Right cardiac atrium (tissue), 5 donors: ENCODE measurements at regions not wholly inside any gene's neighbourhood (a gene's known extent, or its start where the extent isn't known, plus 50 kb on each side); places are given as distances from the start of the nearest gene placed in this dataset.

Source experiments
- ATAC-seq, 2 donors: fragments of 200-7000 bp; cut with Tn5 transposase; one replicate each; pipeline versions ENCODE4 v1.8.0 to v1.9.1; 2020; ENCODE audit warnings: moderate library complexity in 2 of 2, mild to moderate bottlenecking in 1 of 2
- DNase-seq, 3 donors: peaks; one replicate each; pipeline ENCODE4 v3.0.0-alpha.2; 2020
- H3K27ac ChIP-seq: one replicate; pipeline ENCODE4 v1.5.1; 2013; ENCODE audit warnings: mild to moderate bottlenecking, low read length, control low read depth, moderate library complexity
- H3K27me3 ChIP-seq: one replicate; pipeline ENCODE4 v1.6.1; 2013; ENCODE audit not compliant: control insufficient read depth, insufficient read depth
- H3K4me1 ChIP-seq: one replicate; pipeline ENCODE4 v1.6.1; 2013; ENCODE audit warnings: low read length; ENCODE audit not compliant: control insufficient read depth, insufficient read depth
- H3K4me3 ChIP-seq: one replicate; pipeline ENCODE4 v1.5.1; 2013; ENCODE audit warnings: low read length, control low read depth
- H3K9me3 ChIP-seq: one replicate; pipeline ENCODE4 v1.6.1; 2013; ENCODE audit warnings: low read length; ENCODE audit not compliant: control insufficient read depth
- WGBS: extraction: QIAGEN DNeasy Blood & Tissue Kit; methylation state at CpG from one replicate; pipeline ENCODE4 v1.1.7; 2013; 5-methylcytosine and 5-hydroxymethylcytosine counted together
- intact Hi-C, 4 donors: fragments of 100-400 bp; cut with DNase I; formaldehyde crosslinking; loops; one replicate each; pipeline versions ENCODE4 v1.11.0 to v1.14.0; 2022 to 2023
- donor health status: healthy with polysubstance abuse.
- donor health status: DM: no; HTN: yes; CAD: no.
- donor health status: DM: no; HTN: no; CAD: no.
- donor health status: DM: no; HTN: yes; CAD: no; lungs with severe emphysema.
- donor health status: DM: yes; HTN: yes; CAD: no.

DNA sequence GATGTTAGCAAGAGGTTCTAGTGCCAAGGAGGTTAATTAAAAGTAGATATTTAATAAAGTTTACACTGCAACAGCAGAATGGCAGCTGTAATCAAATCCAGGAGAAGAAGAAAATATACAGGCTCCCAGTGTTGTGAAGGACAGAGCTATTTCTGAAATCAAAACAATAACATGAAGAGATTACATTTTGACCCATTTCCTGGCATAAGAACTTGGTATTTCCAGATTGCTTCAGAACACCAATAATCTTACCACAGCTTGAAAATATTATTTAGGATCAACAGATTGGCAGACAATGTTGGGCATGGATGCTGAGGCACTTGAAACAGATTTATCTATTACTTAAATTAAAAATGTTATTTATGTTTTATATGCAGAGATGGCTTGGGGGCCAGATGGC, 692.5 kb downstream of the KCNA4 start:
- H3K9me3 ChIP-seq: no peaks in the 10 kb centered on the region
- H3K4me1 ChIP-seq: no peaks in the 10 kb centered on the region
- no peak overlapping the region for H3K4me3 ChIP-seq
- H3K27me3 ChIP-seq: no peaks in the 10 kb centered on the region
- no peak for ATAC-seq
- no peak for DNase-seq
- no peak overlapping the region for H3K27ac ChIP-seq
- intact Hi-C loops: no loop called here

DNA sequence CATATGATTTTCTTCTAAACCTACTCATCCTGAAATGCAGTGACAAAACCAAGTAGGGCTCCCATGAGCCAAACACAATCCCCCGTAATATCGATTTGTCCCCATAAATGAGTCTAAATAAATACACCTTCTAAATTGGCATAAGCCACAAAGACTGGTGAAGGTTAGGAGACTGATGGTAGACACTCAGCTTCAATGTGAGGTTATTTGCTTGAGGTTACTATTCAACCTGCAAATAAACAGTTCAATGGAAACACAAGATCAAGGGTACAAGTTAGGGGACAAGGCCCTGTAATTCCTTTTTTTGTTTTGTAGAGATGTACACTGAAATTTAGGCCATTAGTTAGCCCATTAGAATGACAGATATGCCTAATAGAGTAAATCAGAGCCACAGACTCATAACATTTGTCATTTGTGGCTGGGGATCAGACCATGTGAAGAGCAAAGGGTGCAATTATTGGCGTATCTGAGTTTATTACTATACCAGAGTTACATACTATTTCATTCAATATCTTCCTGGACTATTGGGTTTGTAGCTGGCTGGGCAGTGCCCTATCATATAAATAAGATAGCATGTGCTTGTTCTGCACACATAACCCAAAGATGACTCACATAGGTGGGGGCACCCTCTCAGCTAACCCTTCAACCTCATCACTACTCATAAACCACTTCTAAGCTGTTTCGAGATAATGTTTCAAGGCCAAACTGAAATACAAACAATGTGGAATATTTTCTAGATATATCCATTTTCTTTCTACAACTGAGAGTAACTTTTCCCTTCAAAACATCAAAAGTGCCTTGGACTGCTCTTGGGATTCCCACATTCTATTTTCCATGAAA, 695.3 kb downstream of the KCNA4 start:
- DNase-seq (no peak), ATAC-seq (no peak)
- 95% methylated on average over 4 of the region's 4 CpGs for WGBS
- H3K4me1 ChIP-seq: no peaks in the 10 kb centered on the region
- no peak overlapping the region for H3K27ac ChIP-seq
- no peak overlapping the region for H3K4me3 ChIP-seq
- intact Hi-C loops: no loop called here
- no peaks in the 10 kb centered on the region for H3K9me3 ChIP-seq
- no peaks in the 10 kb centered on the region for H3K27me3 ChIP-seq

DNA sequence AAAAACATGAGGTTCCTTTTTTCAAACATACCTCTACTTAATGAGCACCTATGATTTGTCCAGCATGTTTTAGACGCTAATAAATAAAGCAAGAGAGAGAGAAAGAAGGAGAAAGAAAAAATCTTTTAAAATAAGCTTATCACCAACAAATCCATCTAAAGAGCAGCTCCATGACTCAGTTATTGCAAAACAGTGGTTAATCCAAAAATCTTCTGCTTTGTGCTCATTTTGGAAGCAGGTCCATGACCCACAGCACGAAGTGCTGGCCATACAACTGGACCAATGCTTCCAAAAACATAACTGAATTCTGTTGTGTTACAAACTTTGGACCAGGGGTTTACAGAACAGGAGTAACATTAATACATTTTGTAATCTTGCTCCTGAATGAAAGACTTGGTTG, 696.6 kb downstream of the KCNA4 start:
- WGBS: 61% methylated on average over 2 of the region's 2 CpGs
- ATAC-seq (no peak), DNase-seq (no peak)
- Histone ChIP-seq H3K27ac (no peak overlapping the region), H3K4me3 (no peak overlapping the region), H3K27me3 (no peaks in the 10 kb centered on the region), H3K9me3 (no peaks in the 10 kb centered on the region), H3K4me1 (no peaks in the 10 kb centered on the region)
- intact Hi-C loops: no loop called here

DNA sequence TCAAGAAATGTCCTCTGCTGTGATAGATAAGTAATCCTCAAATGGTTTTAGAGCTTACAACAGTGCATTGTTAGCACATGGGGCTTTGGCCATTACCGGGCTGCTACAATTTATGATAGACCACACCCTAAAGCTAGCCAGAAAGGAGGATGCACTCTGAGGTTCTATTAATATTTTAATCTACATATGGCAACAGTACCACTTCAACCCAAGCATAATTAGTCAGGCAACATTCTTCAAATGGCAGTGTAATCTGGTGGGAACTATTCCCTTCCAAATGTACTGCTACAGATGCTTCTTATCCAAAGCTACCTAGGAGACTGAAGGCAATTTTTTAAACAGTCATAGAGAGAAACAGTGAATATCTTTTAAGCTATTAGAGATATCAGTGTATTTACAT, 697.6 kb downstream of the KCNA4 start:
- no peak for ATAC-seq
- Histone ChIP-seq H3K4me3 (no peak overlapping the region), H3K27me3 (no peaks in the 10 kb centered on the region), H3K9me3 (no peaks in the 10 kb centered on the region), H3K27ac (no peak overlapping the region), H3K4me1 (no peaks in the 10 kb centered on the region)
- WGBS: 65% methylated on average over 1 of the region's 1 CpG
- intact Hi-C loops: no loop called here
- no peak for DNase-seq

DNA sequence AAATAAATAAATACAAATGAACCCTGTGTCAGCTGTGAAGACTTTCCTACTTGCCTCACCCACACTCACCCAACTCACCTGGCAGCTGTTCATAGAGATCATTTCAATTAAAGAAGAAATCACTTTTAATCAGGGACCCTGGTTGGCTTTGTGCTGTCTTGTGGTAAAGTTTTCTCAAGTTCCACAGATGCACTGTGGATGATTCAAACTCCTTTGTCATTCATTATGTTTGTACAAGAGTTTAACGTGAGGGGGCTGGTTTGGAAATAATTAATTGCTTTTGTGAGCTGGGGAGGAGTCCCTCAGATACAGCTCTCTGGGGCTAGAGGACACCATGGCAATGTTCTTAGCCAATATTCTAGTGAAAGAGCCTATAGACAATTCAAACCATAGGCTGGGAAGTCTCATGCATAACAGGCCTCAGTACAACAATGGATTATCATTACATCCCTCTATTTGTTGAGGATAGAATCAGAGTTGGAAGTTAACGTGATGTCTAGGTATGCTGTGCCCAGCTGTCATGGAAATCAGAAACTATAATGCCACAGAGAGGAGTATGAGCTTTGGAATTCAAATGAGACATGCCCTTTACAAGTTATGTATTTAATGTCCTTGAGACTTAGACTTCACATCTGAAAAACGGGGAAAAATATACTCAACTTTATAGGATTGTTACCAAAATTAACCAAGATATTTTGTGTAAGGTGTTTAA, 698.5 kb downstream of the KCNA4 start:
- Histone ChIP-seq H3K4me1 (no peaks in the 10 kb centered on the region), H3K4me3 (no peak overlapping the region), H3K27me3 (no peaks in the 10 kb centered on the region), H3K27ac (no peak overlapping the region), H3K9me3 (no peaks in the 10 kb centered on the region)
- no peak for ATAC-seq
- WGBS: 75% methylated on average over 3 of the region's 3 CpGs
- intact Hi-C loops: no loop called here
- DNase-seq: no peak

DNA sequence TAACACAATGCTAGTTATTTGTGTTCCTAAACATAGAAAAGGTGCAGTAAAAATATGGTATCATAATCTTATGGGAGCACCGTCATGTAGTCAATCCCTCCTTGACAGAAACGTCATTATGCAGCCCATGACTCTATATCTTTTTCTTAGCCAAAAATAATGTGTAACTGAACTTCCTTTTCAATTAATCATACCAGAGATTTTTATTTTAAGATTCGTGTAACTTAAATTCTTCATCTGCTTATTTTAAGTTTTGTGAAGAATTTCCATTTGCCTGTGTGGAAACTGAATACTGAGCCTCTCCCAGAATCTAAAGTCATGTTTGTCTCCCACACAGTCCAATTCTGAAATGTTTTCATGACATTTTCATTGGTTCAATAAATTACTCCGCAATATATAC, 699.1 kb downstream of the KCNA4 start:
- H3K4me3 ChIP-seq: no peak overlapping the region
- intact Hi-C loops: no loop called here
- H3K27me3 ChIP-seq: no peaks in the 10 kb centered on the region
- H3K9me3 ChIP-seq: no peaks in the 10 kb centered on the region
- no peak overlapping the region for H3K27ac ChIP-seq
- no peak for DNase-seq
- WGBS: 76% methylated on average over 4 of the region's 4 CpGs
- no peak for ATAC-seq
- H3K4me1 ChIP-seq: no peaks in the 10 kb centered on the region

DNA sequence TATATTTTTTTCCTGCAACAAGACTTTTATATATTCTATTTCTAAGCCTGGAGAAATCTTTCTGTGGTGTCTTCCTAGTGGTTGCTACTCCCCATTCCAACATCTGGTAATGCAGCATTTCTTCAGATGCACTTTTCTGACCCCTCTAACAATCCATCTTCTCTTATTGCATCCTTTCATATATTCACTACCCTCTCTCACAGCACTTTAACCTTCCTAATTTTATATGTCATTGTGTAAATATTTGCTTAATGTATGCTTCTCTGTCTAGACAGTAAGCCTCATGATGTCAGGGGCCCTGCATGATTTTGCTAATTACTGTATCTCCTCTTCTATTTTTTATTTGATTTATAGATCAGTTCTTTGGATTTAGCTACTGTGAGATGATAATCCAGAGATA, 701.6 kb downstream of the KCNA4 start:
- DNase-seq (no peak), ATAC-seq (no peak)
- intact Hi-C loops: no loop called here
- Histone ChIP-seq H3K4me1 (no peaks in the 10 kb centered on the region), H3K27me3 (no peaks in the 10 kb centered on the region), H3K4me3 (no peak overlapping the region), H3K27ac (no peak overlapping the region), H3K9me3 (no peaks in the 10 kb centered on the region)

DNA sequence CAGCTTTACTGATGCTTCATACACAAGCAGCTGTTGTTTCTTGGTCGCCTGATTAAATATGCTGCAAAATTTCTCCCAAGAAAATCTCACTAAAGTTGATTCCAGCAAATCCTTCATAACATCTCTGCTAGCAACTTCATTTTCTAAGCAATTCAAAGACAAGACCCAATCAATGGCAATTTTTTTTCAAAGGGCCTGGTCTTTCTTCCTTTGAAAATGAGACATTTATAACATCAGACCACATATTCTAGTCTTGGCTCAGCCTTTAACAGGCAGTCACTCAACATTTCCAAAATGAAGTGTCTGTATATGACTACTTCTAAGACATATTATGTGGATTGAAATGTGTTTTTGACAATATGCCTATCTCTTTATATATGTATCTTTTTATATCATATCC, 702.6 kb downstream of the KCNA4 start:
- intact Hi-C loops: no loop called here
- ATAC-seq (no peak), DNase-seq (no peak)
- no peak overlapping the region for H3K27ac ChIP-seq
- no peak overlapping the region for H3K4me3 ChIP-seq
- 64% methylated on average over 1 of the region's 1 CpG for WGBS
- H3K9me3 ChIP-seq: no peaks in the 10 kb centered on the region
- no peaks in the 10 kb centered on the region for H3K4me1 ChIP-seq
- H3K27me3 ChIP-seq: no peaks in the 10 kb centered on the region

DNA sequence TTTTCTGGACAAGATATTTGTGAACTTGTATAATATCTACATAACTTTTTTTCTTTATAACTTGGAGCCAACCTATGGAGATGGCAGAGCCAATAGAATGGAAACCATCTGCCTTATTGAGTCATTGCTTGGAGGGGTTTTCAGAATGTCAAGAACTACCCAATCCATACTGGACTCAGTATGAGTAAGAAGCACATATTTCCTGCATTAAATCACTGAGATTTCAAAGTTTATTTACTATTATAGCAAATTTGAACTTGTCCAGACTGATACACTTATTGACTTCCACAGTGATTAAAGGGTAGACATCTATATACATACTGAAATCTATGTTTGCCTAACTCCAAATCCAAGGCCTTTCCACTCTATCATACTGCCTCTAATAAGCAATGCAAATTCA, 704.0 kb downstream of the KCNA4 start:
- ATAC-seq (no peak), DNase-seq (no peak)
- H3K9me3 ChIP-seq: no peaks in the 10 kb centered on the region
- no peak overlapping the region for H3K4me3 ChIP-seq
- H3K27me3 ChIP-seq: no peaks in the 10 kb centered on the region
- H3K27ac ChIP-seq: no peak overlapping the region
- no peaks in the 10 kb centered on the region for H3K4me1 ChIP-seq
- intact Hi-C loops: no loop called here

DNA sequence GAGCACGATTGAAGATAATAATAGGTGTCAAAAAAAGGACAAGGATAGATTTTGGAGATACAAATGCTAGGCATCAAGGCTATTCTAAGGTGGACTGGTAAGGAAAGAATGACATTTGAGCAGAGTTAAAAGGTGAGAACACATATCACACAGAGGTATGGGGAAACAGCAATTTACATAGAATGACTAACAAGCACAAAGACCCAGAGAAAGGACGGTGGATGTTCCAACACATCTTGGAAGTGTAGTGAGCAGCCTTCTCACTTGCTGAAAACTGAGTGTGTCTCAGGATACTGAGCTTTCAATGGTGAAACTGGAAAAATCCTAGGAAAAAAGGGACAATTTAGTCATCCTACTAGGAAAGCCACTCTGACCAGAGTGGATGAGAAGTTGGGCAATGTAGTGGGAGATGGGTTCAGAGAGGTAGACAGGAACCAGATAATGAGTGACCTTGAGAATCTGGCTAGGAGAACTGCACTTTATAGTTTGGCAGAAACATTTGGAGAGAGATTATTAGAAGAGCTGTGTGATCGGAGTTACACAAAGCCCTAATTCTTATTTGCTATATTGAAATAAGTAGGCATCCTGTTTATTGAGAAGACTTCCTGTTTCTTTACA, 706.0 kb downstream of the KCNA4 start:
- intact Hi-C loops: no loop called here
- DNase-seq (no peak), ATAC-seq (no peak)
- no peaks in the 10 kb centered on the region for H3K9me3 ChIP-seq
- no peaks in the 10 kb centered on the region for H3K27me3 ChIP-seq
- H3K27ac ChIP-seq: no peak overlapping the region
- H3K4me1 ChIP-seq: no peaks in the 10 kb centered on the region
- H3K4me3 ChIP-seq: no peak overlapping the region
- 56% methylated on average over 3 of the region's 3 CpGs for WGBS

DNA sequence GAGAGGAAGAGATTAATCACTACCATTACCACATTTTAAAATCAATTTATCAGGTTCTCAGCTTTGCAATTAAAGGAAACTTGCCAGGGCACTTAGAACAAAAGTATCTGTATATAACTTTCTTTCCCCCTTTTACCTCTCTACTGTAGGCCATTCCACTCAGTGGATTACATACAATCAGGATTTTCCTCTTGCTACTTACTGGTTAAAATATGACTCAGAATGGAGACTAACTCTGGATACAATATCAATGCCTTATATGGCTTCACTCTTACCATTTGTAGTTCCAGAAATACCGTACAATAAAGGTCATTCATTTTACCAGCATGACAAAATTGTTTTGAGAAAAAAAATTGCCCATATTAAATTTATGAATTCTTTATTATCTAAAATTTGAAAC, 706.8 kb downstream of the KCNA4 start:
- intact Hi-C loops: no loop called here
- no peak for ATAC-seq
- no peaks in the 10 kb centered on the region for H3K4me1 ChIP-seq

More for the DNA sequence above, 706.8 kb downstream of the KCNA4 start:
- no peaks in the 10 kb centered on the region for H3K27me3 ChIP-seq
- no peaks in the 10 kb centered on the region for H3K9me3 ChIP-seq
- H3K4me3 ChIP-seq: no peak overlapping the region
- WGBS: 45% methylated on average over 1 of the region's 1 CpG
- no peak for DNase-seq
- no peak overlapping the region for H3K27ac ChIP-seq
